Tibial artery (tissue), 4 donors: ENCODE measurements at regions not wholly inside any gene's neighbourhood (a gene's known extent, or its start where the extent isn't known, plus 50 kb on each side); places are given as distances from the start of the nearest gene placed in this dataset.

Experiments used
- DNase-seq, 2 donors: peaks; one replicate each; pipeline ENCODE4 v3.0.0-alpha.2; 2019
- H3K27ac ChIP-seq, 2 donors: fragments of 200-600 bp; sonication (generic) in 1 of 2; 1 replicate in 1 of 2; 2 replicates in 1 of 2; pipeline ENCODE4 v1.5.1; 2018 to 2019; ENCODE audit warnings: mild to moderate bottlenecking in 1 of 2
- H3K27me3 ChIP-seq, 2 donors: fragments of 200-600 bp; sonication (generic) in 1 of 2; one replicate each; pipeline versions ENCODE4 v1.5.1 to v1.6.0; 2016 to 2019
- H3K36me3 ChIP-seq, 3 donors: fragments of 200-600 bp; sonication (generic) in 2 of 3; one replicate each; pipeline ENCODE4 v1.5.1; 2016 to 2019; ENCODE audit warnings: mild to moderate bottlenecking in 2 of 3
- H3K4me1 ChIP-seq, 4 donors: fragments of 200-600 bp; sonication (generic) in 2 of 4; 1 replicate in 3 of 4; 2 replicates in 1 of 4; pipeline ENCODE4 v1.5.1; 2016 to 2019
- H3K4me3 ChIP-seq, 2 donors: fragments of 200-600 bp; sonication (generic) in 1 of 2; 1 replicate in 1 of 2; 2 replicates in 1 of 2; pipeline ENCODE4 v1.5.1; 2018 to 2019; ENCODE audit warnings: mild to moderate bottlenecking in 2 of 2
- H3K9me3 ChIP-seq, 3 donors: fragments of 200-600 bp; sonication (generic) in 1 of 3; one replicate each; pipeline ENCODE4 v1.5.1; 2016 to 2019
- CTCF ChIP-seq, 2 experiments: fragments of 200-600 bp in 1 of 2; fragments of 450-650 bp in 1 of 2; IDR thresholded peaks; one replicate each; pipeline ENCODE4 v1.5.1; 2017 to 2019; ENCODE audit warnings: antibody characterized with exemption in 2 of 2, mild to moderate bottlenecking in 1 of 2, moderate library complexity in 1 of 2
- intact Hi-C: fragments of 100-400 bp; cut with DNase I; formaldehyde crosslinking; loops from one replicate; pipeline ENCODE4 v1.15.0; 2023; ENCODE audit warnings: low total_unique reads

- Histone ChIP-seq H3K9me3 (no peaks in the 10 kb centered on the region), H3K36me3 (no peaks in the 10 kb centered on the region), H3K4me1 (peaks cover 0 to 6% (median 0%) of the 10 kb centered on the region in 4 donors), H3K27ac (no peak overlapping the region), H3K27me3 (no peaks in the 10 kb centered on the region), H3K4me3 (no peak overlapping the region)
- no peak for DNase-seq
- intact Hi-C loops: no loop called here
- no peak for TF ChIP-seq CTCF (IDR thresholded peaks at IDR 0.05)
Measured at GRCh38 chr1:59171788-59172187, 125.1 kb upstream of the FGGY start.

GRCh38 chr1:59172693-59173092 lies 124.2 kb upstream of the FGGY start:
- intact Hi-C loops: no loop called here
- Histone ChIP-seq H3K4me3 (no peak overlapping the region), H3K36me3 (no peaks in the 10 kb centered on the region), H3K27me3 (no peaks in the 10 kb centered on the region), H3K27ac (no peak overlapping the region), H3K9me3 (no peaks in the 10 kb centered on the region), H3K4me1 (peaks cover 0 to 6% (median 0%) of the 10 kb centered on the region in 4 donors)
- no peak for TF ChIP-seq CTCF (IDR thresholded peaks at IDR 0.05)
- no peak for DNase-seq

- H3K27ac ChIP-seq: no peak overlapping the region
- intact Hi-C loops: no loop called here
- H3K4me1 ChIP-seq: peaks cover 0 to 10% (median 1%) of the 10 kb centered on the region in 4 donors
- no peaks in the 10 kb centered on the region for H3K36me3 ChIP-seq
- H3K9me3 ChIP-seq: no peaks in the 10 kb centered on the region
- DNase-seq: no peak
- no peak overlapping the region for H3K4me3 ChIP-seq
- no peak for TF ChIP-seq CTCF (IDR thresholded peaks at IDR 0.05)
- H3K27me3 ChIP-seq: no peaks in the 10 kb centered on the region
Measured at GRCh38 chr1:59173721-59174120, 123.2 kb upstream of the FGGY start.

GRCh38 chr1:59176471-59176870 lies 120.4 kb upstream of the FGGY start:
- intact Hi-C loops: no loop called here
- no peaks in the 10 kb centered on the region for H3K36me3 ChIP-seq
- no peaks in the 10 kb centered on the region for H3K27me3 ChIP-seq
- no peak overlapping the region for H3K27ac ChIP-seq
- no peak for DNase-seq
- no peak overlapping the region for H3K4me3 ChIP-seq
- TF ChIP-seq CTCF (IDR thresholded peaks at IDR 0.05): no peak
- H3K9me3 ChIP-seq: no peaks in the 10 kb centered on the region
- peaks cover 0 to 31% (median 20%) of the 10 kb centered on the region in 4 donors for H3K4me1 ChIP-seq

- no peak for TF ChIP-seq CTCF (IDR thresholded peaks at IDR 0.05)
- intact Hi-C loops: no loop called here
Measured at GRCh38 chr1:59177756-59178155, 119.1 kb upstream of the FGGY start.

More at GRCh38 chr1:59177756-59178155, 119.1 kb upstream of the FGGY start:
- no peak overlapping the region for H3K4me3 ChIP-seq
- DNase-seq: no peak
- H3K27me3 ChIP-seq: no peaks in the 10 kb centered on the region
- peaks cover 0 to 31% (median 20%) of the 10 kb centered on the region in 4 donors for H3K4me1 ChIP-seq
- H3K27ac ChIP-seq: peak overlapping the region in 1 of 2 donors; percentile 67
- H3K36me3 ChIP-seq: no peaks in the 10 kb centered on the region
- H3K9me3 ChIP-seq: no peaks in the 10 kb centered on the region
